ENCODE measurements at regions not wholly inside any gene's neighbourhood (a gene's known extent, or its start where the extent isn't known, plus 50 kb on each side); places are given as distances from the start of the nearest gene placed in this dataset.

- TF ChIP-seq POLR2A (IDR thresholded peaks at IDR 0.05) (no peak), CTCF (IDR thresholded peaks at IDR 0.05) (no peak), EP300 (IDR thresholded peaks at IDR 0.05) (no peak)
Observed at GRCh38 chr2:95719473-95720060, 127.8 kb downstream of the TRIM43 start.
